HG02763 (cell line): ENCODE measurements at regions not wholly inside any gene's neighbourhood (a gene's known extent, or its start where the extent isn't known, plus 50 kb on each side); places are given as distances from the start of the nearest gene placed in this dataset.
"Not testable (repeated sequence)": the region's sequence is repeated elsewhere in the genome, so short reads cannot be mapped to it uniquely, and the experiment has no call there.

ENCODE experiments used
- ATAC-seq: cut with Tn5 transposase; IDR thresholded peaks from one replicate; pipeline ENCODE4 v1.9.1; 2021; ENCODE audit warnings: mild to moderate bottlenecking, moderate library complexity; ENCODE audit not compliant: unreplicated experiment

- no peak for ATAC-seq
Measured at GRCh38 chr3:157589211-157589610, 86.0 kb upstream of the VEPH1 start.

DNA sequence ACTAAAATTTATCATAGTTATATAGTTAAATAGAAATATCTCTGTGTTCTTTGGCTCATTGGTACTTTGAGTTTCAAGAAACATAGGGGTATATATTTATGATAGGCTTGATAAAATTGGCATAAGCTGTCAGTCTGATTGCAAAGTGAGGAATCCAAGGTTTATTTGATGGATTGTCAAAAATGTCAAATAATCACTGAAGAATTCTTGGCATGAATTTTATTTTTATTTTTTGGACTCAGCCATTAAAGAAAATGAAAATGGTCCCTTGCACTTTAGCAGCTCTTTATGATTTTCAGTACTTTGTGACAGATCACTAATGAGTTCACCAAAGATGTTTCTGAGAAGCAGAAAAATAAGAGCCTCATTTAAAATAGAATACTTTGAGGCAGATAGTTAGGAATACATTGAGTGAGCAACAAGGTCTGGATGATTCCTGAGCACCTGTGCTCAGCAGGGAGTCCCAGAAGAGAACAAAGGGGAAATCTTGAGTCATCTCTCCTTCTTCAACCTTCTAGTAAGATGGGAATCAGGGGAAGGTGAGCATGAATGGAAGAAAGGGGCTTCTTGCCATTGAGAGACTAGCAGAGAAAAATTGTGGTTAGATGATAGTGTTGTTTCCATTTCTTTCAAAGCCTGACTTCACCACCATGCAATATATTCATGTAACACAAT is 85.3 kb upstream of the VEPH1 start:
- no peak for ATAC-seq

GRCh38 chr3:157586293-157586692 is 83.1 kb upstream of the VEPH1 start:
- no peak for ATAC-seq

DNA sequence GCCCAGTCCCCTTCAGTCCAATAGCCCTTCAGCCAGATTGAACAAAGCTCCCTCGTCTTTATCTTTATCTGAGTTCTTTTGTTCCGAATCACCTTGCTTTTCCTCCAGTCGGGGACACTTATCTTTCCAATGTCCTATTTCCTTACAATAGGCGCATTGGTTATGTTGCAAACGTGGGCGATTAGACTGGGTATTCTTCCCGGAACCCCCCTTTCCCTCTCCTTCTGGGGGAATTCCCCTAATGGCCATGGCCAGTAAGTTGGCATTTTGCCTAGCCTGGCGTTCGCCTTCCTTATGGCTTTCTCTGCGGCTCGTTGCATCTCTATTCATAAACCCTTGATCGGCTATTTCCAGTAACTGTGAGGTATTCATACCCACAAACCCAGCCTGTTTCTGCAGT is 82.2 kb upstream of the VEPH1 start:
- ATAC-seq = no peak

DNA sequence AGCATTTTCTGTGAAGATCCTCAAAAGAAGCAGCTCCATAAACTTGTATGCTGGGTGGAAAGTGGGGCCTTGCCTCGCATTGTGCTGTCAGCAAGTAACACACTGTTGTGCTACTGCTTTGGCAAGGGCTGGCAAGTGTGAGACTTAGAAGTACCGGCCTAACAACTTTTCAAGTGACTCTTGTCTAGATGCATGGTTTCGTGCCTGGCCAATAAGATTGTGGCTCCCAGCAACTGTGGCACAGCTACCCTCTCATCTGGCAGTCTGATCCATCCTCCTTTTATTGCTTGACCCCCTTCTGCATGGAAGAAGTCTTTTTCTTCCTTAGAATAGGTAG is 79.4 kb upstream of the VEPH1 start:
- no peak for ATAC-seq

GRCh38 chr3:157581956-157582636 is 78.9 kb upstream of the VEPH1 start:
- not testable (repeated sequence) for ATAC-seq

DNA sequence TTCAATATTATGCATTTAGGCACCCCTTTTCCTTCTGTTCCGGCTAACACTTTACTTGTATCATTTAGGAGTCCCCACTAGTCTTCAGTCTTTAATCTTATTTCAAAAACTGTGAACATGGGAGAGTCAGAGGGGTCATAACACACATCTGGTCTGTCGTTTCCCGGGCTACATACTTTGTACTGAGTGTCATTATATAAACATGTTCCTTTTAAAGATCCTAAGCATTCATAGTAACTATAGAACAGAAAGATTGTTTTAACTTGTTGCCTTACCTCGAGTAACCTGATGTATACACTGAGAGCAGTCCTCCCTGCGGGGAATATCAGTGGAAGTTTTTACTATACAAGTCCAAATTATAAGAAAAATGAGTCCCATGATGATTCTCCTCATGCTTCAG is 78.2 kb upstream of the VEPH1 start:
- no peak for ATAC-seq

- no peak for ATAC-seq
Measured at GRCh38 chr3:157578181-157578580, 75.0 kb upstream of the VEPH1 start.

GRCh38 chr3:157574531-157574930 is 71.3 kb upstream of the VEPH1 start:
- no peak for ATAC-seq

GRCh38 chr3:157573780-157574378 is 70.7 kb upstream of the VEPH1 start:
- no peak for ATAC-seq

GRCh38 chr3:157573281-157573680 is 70.1 kb upstream of the VEPH1 start:
- no peak for ATAC-seq

DNA sequence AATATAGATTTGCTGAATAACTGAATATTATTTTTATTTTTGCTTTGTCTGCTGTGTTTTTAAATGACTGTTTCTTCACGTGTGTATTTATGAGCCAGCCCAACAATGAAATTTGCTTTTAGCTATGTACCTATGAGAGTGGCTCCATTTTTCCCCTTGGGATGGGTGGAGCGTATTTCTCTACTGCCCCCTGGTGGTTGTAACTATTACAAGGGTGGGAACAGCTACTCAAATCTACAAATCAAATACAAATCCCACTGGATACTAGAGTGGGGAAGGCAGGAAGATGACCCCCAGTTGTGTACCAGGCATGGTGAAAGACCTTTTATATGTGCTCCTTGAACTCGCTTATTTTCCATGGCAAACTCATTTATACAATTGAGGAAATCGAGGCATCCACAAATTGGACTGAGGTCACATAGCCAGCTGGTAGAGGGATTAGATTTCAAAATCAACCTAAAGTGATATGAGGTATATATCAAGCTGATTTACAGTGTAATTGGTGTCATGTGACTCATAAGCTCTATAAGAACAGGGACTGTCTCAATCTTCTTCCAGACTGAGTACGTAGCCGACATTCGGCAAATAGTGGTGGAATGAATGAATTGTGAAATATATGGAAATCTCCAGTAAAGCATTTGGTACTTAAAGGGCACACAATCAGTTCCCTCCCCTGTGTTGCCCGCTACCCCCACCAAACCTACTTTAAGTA is 69.5 kb upstream of the VEPH1 start:
- peak; percentile 77 for ATAC-seq

GRCh38 chr3:157566596-157566995 is 63.4 kb upstream of the VEPH1 start:
- no peak for ATAC-seq

DNA sequence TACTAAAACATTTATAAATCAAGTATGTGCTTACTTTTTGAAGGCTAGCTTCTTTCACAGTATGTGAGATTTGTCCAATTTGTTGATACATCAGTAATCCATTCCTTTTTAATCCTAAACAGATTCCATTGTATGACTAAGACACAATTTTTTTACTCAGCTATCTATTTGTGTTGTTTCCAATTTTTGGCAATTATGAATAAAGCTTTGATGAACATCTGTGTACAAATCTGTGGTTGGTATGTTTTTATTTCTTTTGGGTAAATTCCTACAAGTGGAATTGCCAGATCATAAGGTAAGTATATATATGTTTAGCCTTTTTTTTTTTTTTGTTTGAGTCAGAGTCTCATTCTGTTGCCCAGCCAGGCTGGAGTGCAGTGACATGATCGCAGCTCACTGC is 56.2 kb upstream of the VEPH1 start:
- no peak for ATAC-seq
